HepG2 (cell line): ENCODE measurements at regions not wholly inside any gene's neighbourhood (a gene's known extent, or its start where the extent isn't known, plus 50 kb on each side); places are given as distances from the start of the nearest gene placed in this dataset.

Experiments used
- ATAC-seq: fragments of 200-7000 bp; cut with Tn5 transposase; 3 replicates; pipeline ENCODE4 v1.9.1; 2020; ENCODE audit warnings: mild to moderate bottlenecking, moderate library complexity
- BruUV-seq: library from RNA; stranded (reverse); fragments of 400-500 nt; replicated peaks from 2 replicates; lab custom pipeline; 2021; lab: Mats Ljungman, UMichigan
- CTCF ChIA-PET: fragments of 300-600 bp; formaldehyde crosslinking; extraction: SDS; loops from one replicate; lab custom pipeline; 2021; ENCODE audit warnings: low total read pairs, inconsistent platforms, low intra/inter-chr PET ratio; lab: Yijun Ruan, JAX
- POLR2A ChIA-PET: fragments of 350-600 bp; sonication (Branson Sonifier 250); formaldehyde crosslinking; loops from one replicate; lab custom pipeline; 2020; ENCODE audit warnings: antibody characterized with exemption, inconsistent platforms; lab: Yijun Ruan, JAX
- DNase-seq: peaks from one replicate; pipeline ENCODE4 v3.0.0-alpha.2; 2015; ENCODE audit warnings: low spot score
- FAIRE-seq: peaks from 3 replicates; lab custom pipeline; 2011; peaks lifted over from hg19 to GRCh38; lab: Jason Lieb, UNC
- H2AFZ ChIP-seq: one replicate; pipeline ENCODE4 v1.6.1; 2011; ENCODE audit warnings: low read length, inconsistent platforms
- H3K27ac ChIP-seq: fragments of 300-600 bp; 3 replicates; pipeline ENCODE4 v1.8.0; 2011; ENCODE audit warnings: mixed run types, mild to moderate bottlenecking, mixed read lengths, low read length, inconsistent platforms; ENCODE audit not compliant: insufficient read depth; ENCODE audit errors: extremely low read length
- H3K27me3 ChIP-seq, 2 experiments: fragments of 200-600 bp in 1 of 2; 2 replicates in 1 of 2; 3 replicates in 1 of 2; pipeline versions ENCODE4 v1.6.0 to v1.8.0; 2011; ENCODE audit warnings: low read length in 2 of 2, mild to moderate bottlenecking in 2 of 2, moderate library complexity in 2 of 2, inconsistent platforms in 1 of 2; ENCODE audit not compliant: insufficient read depth in 2 of 2, control insufficient read depth in 1 of 2
- H3K36me3 ChIP-seq, 2 experiments: fragments of 200-600 bp in 1 of 2; replicated peaks in 1 of 2; 2 replicates in 1 of 2; 3 replicates in 1 of 2; pipeline versions ENCODE4 v1.5.1 to v1.8.0; 2011; ENCODE audit warnings: low read length in 2 of 2, inconsistent platforms in 1 of 2; ENCODE audit not compliant: insufficient read depth in 2 of 2, control insufficient read depth in 1 of 2
- H3K4me1 ChIP-seq: 2 replicates; pipeline ENCODE4 v1.5.1; 2012; ENCODE audit warnings: low read length, inconsistent platforms; ENCODE audit not compliant: insufficient read depth
- H3K4me2 ChIP-seq: 2 replicates; pipeline ENCODE4 v1.6.0; 2011; ENCODE audit warnings: low read depth, low read length, inconsistent platforms
- H3K4me3 ChIP-seq, 3 experiments: fragments of 200-600 bp in 1 of 3; sonication (generic), shearing (Covaris generic) in 1 of 3; replicated peaks in 1 of 3; 2 replicates each; pipeline ENCODE4 v1.5.1; 2011 to 2016; ENCODE audit warnings: low read length in 3 of 3, inconsistent platforms in 2 of 3, low read depth in 2 of 3, mild to moderate bottlenecking in 2 of 3, control low read depth in 1 of 3, mixed read lengths in 1 of 3; ENCODE audit not compliant: insufficient read depth in 1 of 3
- H3K79me2 ChIP-seq: one replicate; pipeline ENCODE4 v1.6.1; 2011; ENCODE audit warnings: low read length, inconsistent platforms; ENCODE audit not compliant: insufficient read depth
- H3K9ac ChIP-seq: 2 replicates; pipeline ENCODE4 v1.6.0; 2011; ENCODE audit warnings: mild to moderate bottlenecking, low read depth, low read length, inconsistent platforms; ENCODE audit not compliant: insufficient read depth
- H3K9me3 ChIP-seq: 2 replicates; pipeline ENCODE4 v1.5.1; 2012; ENCODE audit warnings: mild to moderate bottlenecking, low read length
- H4K20me1 ChIP-seq: 2 replicates; pipeline ENCODE4 v1.6.0; 2011; ENCODE audit warnings: inconsistent platforms, mild to moderate bottlenecking, low read length, moderate library complexity; ENCODE audit not compliant: insufficient read depth
- AGO1 ChIP-seq: fragments of 200-400 bp; formaldehyde crosslinking; IDR thresholded peaks from 2 replicates; pipeline ENCODE4 v1.6.1; 2017; ENCODE audit warnings: mild to moderate bottlenecking, low read depth, low read length, moderate library complexity; ENCODE audit not compliant: poor library complexity, severe bottlenecking
- HIC2 ChIP-seq: sonication (generic); formaldehyde crosslinking; IDR thresholded peaks from 2 replicates; pipeline ENCODE4 v1.9.0; 2022; ENCODE audit warnings: low read depth, missing genetic modification reagents
- MBD4 ChIP-seq: IDR thresholded peaks from 2 replicates; pipeline ENCODE4 v1.6.1; 2012; ENCODE audit warnings: low read length, inconsistent platforms, borderline replicate concordance
- MZF1 ChIP-seq: sonication (generic); formaldehyde crosslinking; IDR thresholded peaks from 2 replicates; pipeline ENCODE4 v1.8.1; 2023; ENCODE audit warnings: mild to moderate bottlenecking, missing genetic modification reagents, borderline replicate concordance
- NONO ChIP-seq, 2 experiments: fragments of 450-650 bp in 1 of 2; sonication (generic) in 1 of 2; formaldehyde crosslinking in 1 of 2; IDR thresholded peaks in 1 of 2; conservative IDR thresholded peaks in 1 of 2; 2 replicates each; pipeline versions ENCODE4 v1.6.1 to v1.8.0; 2017 to 2022; ENCODE audit warnings: mild to moderate bottlenecking in 1 of 2, missing genetic modification reagents in 1 of 2, moderate library complexity in 1 of 2
- RXRA ChIP-seq: sonication (generic); formaldehyde crosslinking; IDR thresholded peaks from 2 replicates; pipeline ENCODE4 v1.5.1; 2020; ENCODE audit warnings: missing genetic modification reagents
- SALL1 ChIP-seq: sonication (generic); formaldehyde crosslinking; IDR thresholded peaks from 2 replicates; pipeline ENCODE4 v1.8.0; 2022; ENCODE audit warnings: mild to moderate bottlenecking, missing genetic modification reagents
- SMARCE1 ChIP-seq: fragments of 450-650 bp; IDR thresholded peaks from 2 replicates; pipeline ENCODE4 v1.6.1; 2017; ENCODE audit warnings: borderline replicate concordance
- SRY ChIP-seq: sonication (generic); formaldehyde crosslinking; IDR thresholded peaks from 2 replicates; pipeline ENCODE4 v1.8.0; 2022; ENCODE audit warnings: mild to moderate bottlenecking, missing genetic modification reagents
- TBX3 ChIP-seq: fragments of 450-650 bp; IDR thresholded peaks from 2 replicates; pipeline ENCODE4 v1.6.1; 2017; ENCODE audit warnings: antibody characterized with exemption, mild to moderate bottlenecking, inconsistent platforms, borderline replicate concordance
- ZFP1 ChIP-seq: IDR thresholded peaks from 2 replicates; pipeline ENCODE4 v1.6.1; 2016
- ZHX1 ChIP-seq: sonication (generic); formaldehyde crosslinking; IDR thresholded peaks from 2 replicates; pipeline ENCODE4 v1.8.1; 2022; ENCODE audit warnings: low read depth, mild to moderate bottlenecking, missing genetic modification reagents
- ZNF235 ChIP-seq: sonication (generic); formaldehyde crosslinking; IDR thresholded peaks from 2 replicates; pipeline ENCODE4 v1.8.1; 2023; ENCODE audit warnings: mild to moderate bottlenecking, missing genetic modification reagents, borderline replicate concordance
- ZNF414 ChIP-seq: sonication (generic); formaldehyde crosslinking; IDR thresholded peaks from 2 replicates; pipeline ENCODE4 v1.5.0; 2020; ENCODE audit warnings: missing genetic modification reagents
- ZNF597 ChIP-seq: sonication (generic); formaldehyde crosslinking; IDR thresholded peaks from 2 replicates; pipeline ENCODE4 v1.5.0; 2020; ENCODE audit warnings: missing genetic modification reagents
- ZNF816 ChIP-seq: sonication (generic); formaldehyde crosslinking; IDR thresholded peaks from 2 replicates; pipeline ENCODE4 v1.8.0; 2022; ENCODE audit warnings: missing genetic modification reagents, mild to moderate bottlenecking, borderline replicate concordance
- WGBS: methylation state at CpG from one replicate; pipeline ENCODE4 v1.1.6; 2017; ENCODE audit warnings: low lambda C conversion rate; 5-methylcytosine and 5-hydroxymethylcytosine counted together
- in situ Hi-C: cut with HindIII; loops from 2 replicates; pipeline ENCODE4 v1.10.0; 2017; ENCODE audit warnings: low pct_unique_long_range_greater_than_20kb; ENCODE audit not compliant: extremely low pct_ligation_motif_present
- intact Hi-C: fragments of 100-400 bp; cut with micrococcal nuclease; formaldehyde crosslinking; loops from one replicate; pipeline ENCODE4 v1.10.0; 2022; ENCODE audit not compliant: unreplicated experiment

GRCh38 chr2:150109912-150110311 is 377.6 kb downstream of the RND3 start:
- no peak overlapping the region for H3K9ac ChIP-seq
- 1% methylated on average over 4 of the region's 4 CpGs for WGBS
- no peak for ATAC-seq
- TF ChIP-seq ZFP1 (CRISPR knock-in tag) (no peak), SRY (CRISPR knock-in tag) (no peak), SMARCE1 (no peak), MZF1 (CRISPR knock-in tag) (no peak), ZNF816 (CRISPR knock-in tag) (no peak), RXRA (CRISPR knock-in tag) (no peak), NONO (IDR thresholded peaks at IDR 0.05) (no peak), NONO (CRISPR knock-in tag; conservative IDR thresholded peaks at IDR 0.05) (no peak), ZNF414 (no peak), HIC2 (CRISPR knock-in tag) (no peak), MBD4 (no peak), ZNF235 (CRISPR knock-in tag) (no peak), AGO1 (no peak), SALL1 (CRISPR knock-in tag) (no peak), TBX3 (no peak), ZNF597 (CRISPR knock-in tag) (no peak), ZHX1 (no peak)
- FAIRE-seq: no peak
- H3K4me3 ChIP-seq: no peak overlapping the region
- H3K4me2 ChIP-seq: no peak overlapping the region
- H3K4me1 ChIP-seq: no peaks in the 10 kb centered on the region
- no peak overlapping the region for H3K27ac ChIP-seq
- no peaks in the 10 kb centered on the region for H4K20me1 ChIP-seq
- H3K79me2 ChIP-seq: no peaks in the 10 kb centered on the region
- BruUV-seq: no TSS peak
- H3K27me3 ChIP-seq: no peaks in the 10 kb centered on the region
- no peaks in the 10 kb centered on the region for H3K36me3 ChIP-seq
- ChIA-PET CTCF (no interaction called here), POLR2A (no interaction called here)
- DNase-seq: no peak
- H2AFZ ChIP-seq: no peak overlapping the region
- peaks cover 18% of the 10 kb centered on the region; the same call in 1 of the 2 replicates for H3K9me3 ChIP-seq
- intact Hi-C loops (no loop called here), in situ Hi-C loops (no loop called here)
